ENCODE measurements at regions not wholly inside any gene's neighbourhood (a gene's known extent, or its start where the extent isn't known, plus 50 kb on each side); places are given as distances from the start of the nearest gene placed in this dataset.
"Not testable (repeated sequence)": the region's sequence is repeated elsewhere in the genome, so short reads cannot be mapped to it uniquely, and the experiment has no call there.

GRCh38 chrX:34325460-34325859, 193.3 kb upstream of the FAM47A start (continued):
- TF ChIP-seq REST (IDR thresholded peaks at IDR 0.05; ENCODE audit: low read depth, low read length) (no peak), TEAD4 (IDR thresholded peaks at IDR 0.05; ENCODE audit: borderline replicate concordance, insufficient read depth) (no peak), RCOR1 (IDR thresholded peaks at IDR 0.05; ENCODE audit: low read length) (no peak), GABPA (IDR thresholded peaks at IDR 0.05; ENCODE audit: low read depth) (no peak), ELF1 (IDR thresholded peaks at IDR 0.05) (no peak)

- 17% methylated on average over 16 of the region's 16 CpGs for WGBS (ENCODE audit: low lambda C conversion rate)
- H3K27me3 ChIP-seq (ENCODE audit: insufficient read depth); H3K79me2 ChIP-seq (ENCODE audit: insufficient read depth); H2AFZ ChIP-seq (ENCODE audit: low read depth); H3K4me1 ChIP-seq (ENCODE audit: control insufficient read depth in 1 of 2, insufficient read depth in 2 of 2, low read depth in 1 of 2, low read length in 1 of 2); H3K27ac ChIP-seq (ENCODE audit: low read depth in 2 of 2, low read length in 1 of 2); H3K36me3 ChIP-seq (replicated peaks in 1 of 2; ENCODE audit: control insufficient read depth in 1 of 2, insufficient read depth in 2 of 2, low read length in 1 of 2); DNase-seq; POLR2A ChIA-PET; H4K20me1 ChIP-seq (ENCODE audit: insufficient read depth); H3K9me2 ChIP-seq; H3K4me2 ChIP-seq; H3K9me3 ChIP-seq; H3K9ac ChIP-seq; H3F3A ChIP-seq (replicated peaks; ENCODE audit: insufficient read depth); H3K4me3 ChIP-seq (ENCODE audit: low read depth in 2 of 2, low read length in 1 of 2): not testable (repeated sequence)
- CTCF ChIA-PET, result interaction anchor here (0.9 kb wide), 1 partner anchor 19 kb away, joined by 3 read pairs; no protein-coding TSS in a partner anchor
Measured at GRCh38 chrX:34320424-34320823, 188.3 kb upstream of the FAM47A start.

GRCh38 chrX:34300871-34301270, 168.8 kb upstream of the FAM47A start:
- no peaks in the 10 kb centered on the region for H3K79me2 ChIP-seq (ENCODE audit: insufficient read depth)
- H2AFZ ChIP-seq (ENCODE audit: low read depth), result no peak overlapping the region
- TF ChIP-seq MXI1 (IDR thresholded peaks at IDR 0.05; ENCODE audit: low read depth, low read length), result no peak
- TF ChIP-seq RAD21 (IDR thresholded peaks at IDR 0.05; ENCODE audit: low read length), result peak; percentile 83
- TF ChIP-seq TAF1 (IDR thresholded peaks at IDR 0.05; ENCODE audit: borderline replicate concordance, low read depth, low read length), result no peak
- TF ChIP-seq SMC3 (IDR thresholded peaks at IDR 0.05; ENCODE audit: low read depth, low read length), result peak; percentile 48
- peak; percentile 71 for TF ChIP-seq CTCF (IDR thresholded peaks at IDR 0.05)
- WGBS (ENCODE audit: low lambda C conversion rate), result 0% methylated on average over 1 of the region's 1 CpG
- no peaks in the 10 kb centered on the region for H3K9me3 ChIP-seq
- no peak overlapping the region for H3K4me3 ChIP-seq (ENCODE audit: low read depth in 2 of 2, low read length in 1 of 2)
- H3K9me2 ChIP-seq, result no peaks in the 10 kb centered on the region
- CTCF ChIA-PET, result interaction anchor here (0.6 to 2.0 kb wide), 8 partner anchors 10 to 1910 kb away, joined by 3 to 14 read pairs (median 3); no protein-coding TSS in a partner anchor
- H3K4me2 ChIP-seq, result no peak overlapping the region
- no peaks in the 10 kb centered on the region for H4K20me1 ChIP-seq (ENCODE audit: insufficient read depth)
- peak; percentile 13 for DNase-seq
- H3K36me3 ChIP-seq (replicated peaks in 1 of 2; ENCODE audit: control insufficient read depth in 1 of 2, insufficient read depth in 2 of 2, low read length in 1 of 2), result no peaks in the 10 kb centered on the region
- no peak overlapping the region for H3K27ac ChIP-seq (ENCODE audit: low read depth in 2 of 2, low read length in 1 of 2)
- no peaks in the 10 kb centered on the region for H3K4me1 ChIP-seq (ENCODE audit: control insufficient read depth in 1 of 2, insufficient read depth in 2 of 2, low read depth in 1 of 2, low read length in 1 of 2)
- POLR2A ChIA-PET, result no interaction called here
- H3F3A ChIP-seq (replicated peaks; ENCODE audit: insufficient read depth), result no peaks in the 10 kb centered on the region
- H3K9ac ChIP-seq, result no peak overlapping the region
- no peaks in the 10 kb centered on the region for H3K27me3 ChIP-seq (ENCODE audit: insufficient read depth)

All from SK-N-SH (cell line).